ENCODE measurements at regions not wholly inside any gene's neighbourhood (a gene's known extent, or its start where the extent isn't known, plus 50 kb on each side); places are given as distances from the start of the nearest gene placed in this dataset.

GRCh38 chr5:103674739-103675138, 112.2 kb upstream of the NUDT12 start:
- WGBS: 72% methylated on average over 3 of the region's 3 CpGs
- no peak overlapping the region for H3K4me3 ChIP-seq
- intact Hi-C loops (cut with DNase I): no loop called here

GRCh38 chr5:103674251-103674650, 111.7 kb upstream of the NUDT12 start:
- 44% methylated on average over 1 of the region's 1 CpG for WGBS
- H3K9me3 ChIP-seq: no peaks in the 10 kb centered on the region
- TF ChIP-seq POLR2AphosphoS5 (IDR thresholded peaks at IDR 0.05): peak; percentile 41
- TF ChIP-seq POLR2A (IDR thresholded peaks at IDR 0.05): no peak

More at GRCh38 chr5:103674739-103675138, 112.2 kb upstream of the NUDT12 start:
- Histone ChIP-seq H3K36me3 (no peaks in the 10 kb centered on the region), H3K4me1 (replicated peaks) (no peaks in the 10 kb centered on the region), H3K27ac (no peak overlapping the region), H3K27me3 (replicated peaks; ENCODE audit: insufficient read depth) (no peaks in the 10 kb centered on the region), H3K9me3 (no peaks in the 10 kb centered on the region)
- TF ChIP-seq POLR2A (IDR thresholded peaks at IDR 0.05) (no peak), CTCF (IDR thresholded peaks at IDR 0.05) (no peak), POLR2AphosphoS5 (IDR thresholded peaks at IDR 0.05) (no peak)
- no peak for DNase-seq (ENCODE audit: low spot score)

GRCh38 chr5:103669615-103670014, 107.0 kb upstream of the NUDT12 start:
- no peak for TF ChIP-seq POLR2A (IDR thresholded peaks at IDR 0.05)
- TF ChIP-seq POLR2AphosphoS5 (IDR thresholded peaks at IDR 0.05): no peak
- TF ChIP-seq CTCF (IDR thresholded peaks at IDR 0.05): no peak
- Histone ChIP-seq H3K36me3 (no peaks in the 10 kb centered on the region), H3K4me3 (no peak overlapping the region), H3K27me3 (replicated peaks; ENCODE audit: insufficient read depth) (no peaks in the 10 kb centered on the region), H3K4me1 (replicated peaks) (no peaks in the 10 kb centered on the region), H3K9me3 (no peaks in the 10 kb centered on the region), H3K27ac (no peak overlapping the region)
- whole genome bisulfite sequencing: 73% methylated on average over 5 of the region's 5 CpGs
- intact Hi-C loops (cut with DNase I): no loop called here
- DNase-seq (ENCODE audit: low spot score): no peak

More at GRCh38 chr5:103674251-103674650, 111.7 kb upstream of the NUDT12 start:
- Histone ChIP-seq H3K4me1 (replicated peaks) (no peaks in the 10 kb centered on the region), H3K27ac (no peak overlapping the region), H3K36me3 (no peaks in the 10 kb centered on the region), H3K27me3 (replicated peaks; ENCODE audit: insufficient read depth) (no peaks in the 10 kb centered on the region), H3K4me3 (no peak overlapping the region)
- no peak for DNase-seq (ENCODE audit: low spot score)
- intact Hi-C loops (cut with DNase I): no loop called here

GRCh38 chr5:103668281-103668680, 105.7 kb upstream of the NUDT12 start:
- intact Hi-C loops (cut with DNase I): no loop called here
- Histone ChIP-seq H3K9me3 (no peaks in the 10 kb centered on the region), H3K27ac (no peak overlapping the region), H3K36me3 (no peaks in the 10 kb centered on the region), H3K4me1 (replicated peaks) (no peaks in the 10 kb centered on the region), H3K27me3 (replicated peaks; ENCODE audit: insufficient read depth) (no peaks in the 10 kb centered on the region), H3K4me3 (no peak overlapping the region)
- WGBS: 92% methylated on average over 3 of the region's 3 CpGs
- no peak for DNase-seq (ENCODE audit: low spot score)
- TF ChIP-seq POLR2A (IDR thresholded peaks at IDR 0.05) (no peak), POLR2AphosphoS5 (IDR thresholded peaks at IDR 0.05) (no peak), CTCF (IDR thresholded peaks at IDR 0.05) (no peak)

GRCh38 chr5:103667068-103667467, 104.5 kb upstream of the NUDT12 start:
- no peak overlapping the region for H3K4me3 ChIP-seq
- 76% methylated on average over 3 of the region's 3 CpGs for WGBS
- H3K36me3 ChIP-seq: no peaks in the 10 kb centered on the region
- DNase-seq (ENCODE audit: low spot score): no peak
- H3K4me1 ChIP-seq (replicated peaks): no peaks in the 10 kb centered on the region
- no peaks in the 10 kb centered on the region for H3K27me3 ChIP-seq (replicated peaks; ENCODE audit: insufficient read depth)
- H3K9me3 ChIP-seq: no peaks in the 10 kb centered on the region
- H3K27ac ChIP-seq: no peak overlapping the region
- intact Hi-C loops (cut with DNase I): no loop called here
- TF ChIP-seq POLR2A (IDR thresholded peaks at IDR 0.05): no peak

GRCh38 chr5:103657301-103657700, 94.7 kb upstream of the NUDT12 start:
- 91% methylated on average over 3 of the region's 3 CpGs for WGBS
- no peaks in the 10 kb centered on the region for H3K9me3 ChIP-seq
- no peaks in the 10 kb centered on the region for H3K4me1 ChIP-seq (replicated peaks)
- TF ChIP-seq POLR2AphosphoS5 (IDR thresholded peaks at IDR 0.05): no peak
- no peak for TF ChIP-seq CTCF (IDR thresholded peaks at IDR 0.05)
- TF ChIP-seq POLR2A (IDR thresholded peaks at IDR 0.05): no peak
- no peak overlapping the region for H3K27ac ChIP-seq
- no peak overlapping the region for H3K4me3 ChIP-seq
- intact Hi-C loops (cut with DNase I): no loop called here
- no peaks in the 10 kb centered on the region for H3K36me3 ChIP-seq
- no peaks in the 10 kb centered on the region for H3K27me3 ChIP-seq (replicated peaks; ENCODE audit: insufficient read depth)
- DNase-seq (ENCODE audit: low spot score): no peak
